Ovary (tissue), 3 donors: ENCODE measurements at regions not wholly inside any gene's neighbourhood (a gene's known extent, or its start where the extent isn't known, plus 50 kb on each side); places are given as distances from the start of the nearest gene placed in this dataset.

Experiments used
- EP300 ChIP-seq: sonication (generic); formaldehyde crosslinking; IDR thresholded peaks from one replicate; pipeline ENCODE4 v1.6.1; 2017; ENCODE audit warnings: antibody characterized with exemption
- TF ChIP-seq, protein P1 (sequence below), 3 donors: fragments of 450-650 bp in 2 of 3; fragments of 200-600 bp in 1 of 3; IDR thresholded peaks; one replicate each; pipeline versions ENCODE4 v1.5.1 to v1.8.0; 2016 to 2022; ENCODE audit warnings: antibody characterized with exemption in 3 of 3, mild to moderate bottlenecking in 1 of 3
- donor health status: DM: no; HTN: no; CAD: no.

DNA sequence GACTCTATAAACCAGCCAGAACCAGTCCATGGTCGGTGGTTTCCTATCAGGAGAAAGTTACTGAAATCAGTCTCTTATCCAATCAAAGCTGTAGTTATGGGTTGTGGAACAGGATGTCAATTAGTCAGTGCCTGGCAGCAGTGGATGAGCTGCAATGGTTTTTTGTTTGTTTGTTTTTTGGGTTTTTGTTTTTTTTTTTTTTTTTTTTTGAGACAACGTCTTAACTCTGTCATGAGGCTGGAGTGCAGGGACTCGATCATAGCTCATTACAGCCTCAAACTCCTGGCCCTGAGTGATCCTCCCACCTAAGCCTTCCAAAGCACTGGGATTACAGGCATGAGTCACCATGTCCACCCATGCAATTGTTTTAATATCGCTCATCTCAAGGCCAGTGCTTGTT, 113.3 kb upstream of the CAND1 start:
- TF ChIP-seq EP300: no peak
- TF ChIP-seq, protein P1, sequence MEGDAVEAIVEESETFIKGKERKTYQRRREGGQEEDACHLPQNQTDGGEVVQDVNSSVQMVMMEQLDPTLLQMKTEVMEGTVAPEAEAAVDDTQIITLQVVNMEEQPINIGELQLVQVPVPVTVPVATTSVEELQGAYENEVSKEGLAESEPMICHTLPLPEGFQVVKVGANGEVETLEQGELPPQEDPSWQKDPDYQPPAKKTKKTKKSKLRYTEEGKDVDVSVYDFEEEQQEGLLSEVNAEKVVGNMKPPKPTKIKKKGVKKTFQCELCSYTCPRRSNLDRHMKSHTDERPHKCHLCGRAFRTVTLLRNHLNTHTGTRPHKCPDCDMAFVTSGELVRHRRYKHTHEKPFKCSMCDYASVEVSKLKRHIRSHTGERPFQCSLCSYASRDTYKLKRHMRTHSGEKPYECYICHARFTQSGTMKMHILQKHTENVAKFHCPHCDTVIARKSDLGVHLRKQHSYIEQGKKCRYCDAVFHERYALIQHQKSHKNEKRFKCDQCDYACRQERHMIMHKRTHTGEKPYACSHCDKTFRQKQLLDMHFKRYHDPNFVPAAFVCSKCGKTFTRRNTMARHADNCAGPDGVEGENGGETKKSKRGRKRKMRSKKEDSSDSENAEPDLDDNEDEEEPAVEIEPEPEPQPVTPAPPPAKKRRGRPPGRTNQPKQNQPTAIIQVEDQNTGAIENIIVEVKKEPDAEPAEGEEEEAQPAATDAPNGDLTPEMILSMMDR (IDR thresholded peaks at IDR 0.05): no peak
